Stimulated activated CD4-positive, alpha-beta T cell treated with anti-CD3 and anti-CD28 coated beads, TNF-alpha, amount 100 ng/mL, for 1 hour (primary cell): ENCODE measurements at regions not wholly inside any gene's neighbourhood (a gene's known extent, or its start where the extent isn't known, plus 50 kb on each side); places are given as distances from the start of the nearest gene placed in this dataset.

ENCODE experiments used
- DNase-seq, 3 donors: peaks; one replicate each; pipeline ENCODE4 v3.0.0-alpha.2; 2020; ENCODE audit warnings: low read depth in 3 of 3, low spot score in 1 of 3

DNA sequence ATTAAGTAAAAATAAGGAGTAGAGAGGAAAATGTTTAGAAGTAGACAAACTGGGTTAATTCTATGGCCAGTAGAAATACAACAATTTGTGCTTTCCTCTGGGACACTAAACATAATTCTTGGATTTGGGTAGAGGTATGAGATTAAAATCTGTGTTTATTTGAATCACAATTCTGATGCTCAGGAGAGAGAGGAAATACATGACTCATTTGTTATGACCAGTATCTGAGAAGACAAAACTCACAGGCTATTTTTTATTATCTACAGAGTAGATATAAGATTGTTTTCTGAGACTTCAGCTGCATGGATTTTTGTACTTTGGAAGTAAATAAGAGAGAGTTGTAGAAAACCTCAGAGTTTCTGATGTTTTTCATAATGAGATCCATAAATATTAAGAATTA lies 315.7 kb upstream of the CWC22 start:
- DNase-seq, result no peak

DNA sequence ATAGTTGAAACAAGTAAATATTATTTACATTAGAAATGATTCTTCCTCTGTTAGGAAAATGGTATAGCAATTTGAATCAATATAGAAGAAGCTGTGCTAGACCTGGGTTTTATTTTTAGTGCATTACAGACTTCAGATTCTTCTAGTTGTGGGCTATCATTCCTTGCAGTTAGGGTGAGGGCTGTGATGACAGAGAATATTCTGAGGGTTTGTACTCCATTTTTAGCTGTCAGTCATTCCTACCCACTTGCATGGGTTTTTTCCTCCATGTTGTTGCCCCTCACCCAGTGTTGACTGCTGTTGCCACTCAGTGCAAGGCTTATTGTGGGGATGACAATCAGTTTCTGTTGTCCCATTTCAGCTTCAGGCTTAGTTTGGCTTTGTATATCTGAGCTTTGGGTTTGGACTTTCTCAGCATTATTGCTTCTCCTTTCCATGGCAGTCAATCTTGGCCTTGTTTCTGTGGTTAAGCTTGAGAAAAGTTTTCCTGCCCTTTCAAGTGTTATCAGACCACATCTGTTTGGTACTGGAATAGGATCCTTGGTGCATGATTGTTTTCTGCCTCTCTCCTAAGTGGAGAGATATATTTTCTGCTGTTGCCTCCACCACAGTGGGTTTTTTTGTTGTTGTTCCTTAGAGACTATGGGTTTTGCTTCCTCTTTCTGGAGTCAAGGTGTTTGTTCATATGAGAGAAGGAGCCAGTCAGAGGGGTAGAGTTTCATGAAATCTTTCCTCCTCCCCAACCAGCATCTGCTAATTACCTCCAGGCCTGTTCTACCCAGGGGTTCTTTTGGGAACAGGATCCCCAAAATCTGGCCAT lies 312.7 kb upstream of the CWC22 start:
- no peak for DNase-seq

DNA sequence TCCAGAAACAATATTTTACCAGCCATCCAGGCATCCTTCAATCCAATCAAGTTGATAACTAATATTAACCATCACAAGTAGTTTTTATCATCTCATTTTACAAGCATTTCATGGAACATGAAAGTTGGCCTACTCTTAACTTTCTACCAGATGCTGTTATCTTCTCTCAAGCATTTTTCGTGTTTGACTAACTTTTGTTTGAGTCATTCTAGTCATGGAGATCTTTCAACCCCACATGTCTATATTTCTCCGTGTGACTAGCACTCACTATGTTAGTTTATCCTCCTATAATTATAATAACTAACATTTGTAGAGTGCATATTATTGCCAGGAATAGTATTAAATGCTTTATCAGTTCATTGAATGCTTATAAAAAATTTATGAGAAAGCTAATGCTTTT lies 307.0 kb upstream of the CWC22 start:
- DNase-seq, result no peak

DNA sequence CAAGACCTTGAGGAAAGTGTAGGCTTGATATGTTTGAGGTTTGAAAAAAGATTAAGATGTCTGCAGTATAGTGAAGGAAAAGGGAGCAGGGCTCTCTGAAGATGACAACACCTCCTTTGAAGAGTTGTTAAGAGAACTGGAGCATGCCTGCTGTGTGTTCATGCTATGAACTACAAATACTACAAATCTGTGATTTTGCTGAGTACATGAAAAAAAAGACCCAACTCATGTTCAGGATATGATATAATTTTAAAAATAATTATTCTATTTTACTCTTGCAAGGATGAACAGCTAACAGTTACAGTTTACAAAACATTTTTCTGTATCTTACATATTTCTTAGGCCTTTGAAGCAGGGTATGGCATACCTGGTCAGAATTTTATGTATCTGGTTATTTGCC lies 305.4 kb upstream of the CWC22 start:
- DNase-seq, result no peak

DNA sequence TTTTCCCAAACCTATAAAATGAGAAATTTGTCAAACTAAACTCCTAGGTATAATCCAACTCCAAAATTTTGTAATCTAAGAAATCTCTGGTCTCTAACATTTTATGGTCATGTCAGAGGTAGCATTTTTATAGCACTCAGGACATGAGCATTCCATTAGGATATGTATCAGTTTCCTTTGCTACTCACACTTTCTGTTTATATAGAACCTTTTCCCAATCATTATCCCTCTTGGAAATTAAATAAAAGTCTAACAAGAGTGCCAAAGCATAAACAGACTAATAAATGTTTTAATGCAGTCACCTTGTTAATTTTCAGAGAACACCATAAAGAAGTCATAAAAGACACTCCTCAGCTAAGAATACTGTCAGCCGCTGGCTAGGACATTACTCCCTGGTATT lies 300.0 kb upstream of the CWC22 start:
- DNase-seq, result no peak

DNA sequence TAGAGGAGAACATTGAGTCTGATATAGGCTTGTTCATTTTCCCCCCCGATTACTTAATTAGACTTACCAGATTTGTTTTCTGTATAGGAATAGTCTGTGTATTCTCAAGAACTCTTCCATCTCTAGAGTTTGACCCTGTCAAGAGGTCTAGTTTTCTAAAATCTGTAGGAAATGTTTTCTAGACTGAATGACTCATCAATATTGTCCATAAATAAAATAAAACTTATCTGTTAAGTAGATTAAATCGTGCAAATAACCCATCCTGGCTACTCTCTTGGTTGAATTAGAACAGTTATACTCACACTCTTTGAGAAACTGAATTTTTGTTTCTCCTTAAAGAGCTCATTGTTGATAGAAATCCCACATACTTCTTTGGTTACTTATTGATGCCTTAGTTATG lies 299.2 kb upstream of the CWC22 start:
- no peak for DNase-seq

DNA sequence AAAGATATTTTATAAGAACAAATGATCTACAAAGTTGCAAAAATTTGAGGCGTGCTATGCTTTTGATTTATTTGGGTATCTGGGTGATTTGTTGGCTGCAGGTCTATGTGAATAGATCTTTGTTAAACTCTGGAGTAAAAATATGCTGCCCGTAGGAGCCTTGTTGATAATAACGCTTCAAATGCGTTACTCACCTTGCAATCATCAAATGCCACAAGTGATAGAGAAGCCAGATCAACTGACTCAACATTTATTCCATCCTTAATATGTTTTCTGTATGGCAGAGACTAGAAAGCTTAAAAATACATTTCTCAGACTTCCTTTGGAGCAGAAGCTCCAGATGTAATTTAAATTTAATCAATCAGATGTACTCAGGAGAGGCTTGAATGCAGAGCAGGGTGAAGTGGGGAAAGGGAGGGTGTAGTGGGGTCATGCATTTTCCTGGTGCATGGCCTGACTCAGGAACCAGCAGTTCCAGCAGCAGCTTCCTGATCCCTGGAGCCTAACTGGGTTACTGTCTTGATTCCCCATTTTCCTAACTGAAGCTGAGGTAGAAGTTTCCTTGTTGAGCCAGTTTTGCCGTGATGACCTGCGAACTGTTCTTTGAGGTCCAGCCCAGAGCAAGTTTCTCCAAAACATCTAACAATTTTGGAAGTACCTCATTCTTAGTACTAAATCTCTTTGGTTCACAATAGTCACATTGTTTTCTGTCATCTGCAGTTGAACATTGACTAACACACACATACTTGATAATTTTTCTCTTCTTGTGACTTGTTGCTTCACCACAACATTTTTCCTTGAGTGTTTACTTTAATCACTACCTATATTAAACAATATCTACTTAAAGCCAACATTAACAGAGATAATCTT lies 284.7 kb upstream of the CWC22 start:
- no peak for DNase-seq

DNA sequence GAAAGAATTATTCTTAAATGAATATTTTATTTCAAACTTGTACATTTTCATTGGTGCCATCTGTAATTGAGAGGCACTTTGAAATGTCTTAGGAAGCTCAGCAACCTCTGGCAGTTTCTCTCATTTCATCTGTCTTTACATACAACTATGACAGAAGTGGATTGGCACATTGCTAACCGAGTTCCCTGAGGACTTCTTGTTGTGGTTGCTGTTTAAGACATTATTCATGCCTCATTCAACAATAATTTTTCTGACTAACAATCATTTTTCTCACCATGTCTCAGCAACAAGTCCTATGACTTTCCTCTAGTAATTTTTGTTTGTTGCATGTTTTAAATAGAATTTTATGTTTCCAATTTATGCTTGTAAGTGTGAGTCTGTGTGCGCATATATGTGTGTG lies 284.0 kb upstream of the CWC22 start:
- DNase-seq, result no peak

DNA sequence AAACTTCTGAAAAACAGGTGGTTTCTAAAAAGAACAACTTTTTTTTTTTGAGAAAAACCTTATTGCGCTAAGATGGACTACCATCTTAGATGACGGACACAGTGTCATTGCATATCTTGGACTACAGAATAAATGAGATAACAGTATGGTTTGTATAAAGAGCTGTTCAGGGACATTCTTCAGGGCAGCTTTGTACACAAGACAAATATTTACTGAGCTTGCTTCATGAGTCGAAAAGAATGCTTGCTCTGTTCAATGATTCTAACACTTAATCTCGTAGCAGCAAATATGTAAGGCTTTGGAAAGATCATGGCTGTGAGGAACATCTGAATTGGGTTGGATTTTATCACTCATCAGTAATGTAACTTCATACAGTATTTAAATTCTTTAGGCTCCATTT lies 282.5 kb upstream of the CWC22 start:
- no peak for DNase-seq

DNA sequence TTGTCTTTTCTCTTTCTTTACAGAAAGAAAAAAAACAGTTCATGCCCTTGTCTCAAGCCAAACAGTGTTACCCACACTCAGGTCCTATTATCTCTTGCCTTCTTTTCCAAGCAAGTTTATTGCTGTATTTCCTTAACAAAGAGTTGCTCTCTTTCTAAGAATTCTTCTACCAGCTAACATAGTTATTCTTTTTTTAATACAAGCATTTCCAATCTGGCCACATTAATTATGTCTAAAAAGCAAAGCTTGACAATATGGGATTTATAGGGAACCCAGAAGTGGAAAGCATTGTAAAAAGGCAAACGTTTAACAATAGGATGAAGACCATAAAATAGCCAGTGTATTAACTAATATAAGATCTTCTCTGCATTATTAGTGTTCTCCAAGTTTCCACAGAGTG lies 272.5 kb upstream of the CWC22 start:
- no peak for DNase-seq

DNA sequence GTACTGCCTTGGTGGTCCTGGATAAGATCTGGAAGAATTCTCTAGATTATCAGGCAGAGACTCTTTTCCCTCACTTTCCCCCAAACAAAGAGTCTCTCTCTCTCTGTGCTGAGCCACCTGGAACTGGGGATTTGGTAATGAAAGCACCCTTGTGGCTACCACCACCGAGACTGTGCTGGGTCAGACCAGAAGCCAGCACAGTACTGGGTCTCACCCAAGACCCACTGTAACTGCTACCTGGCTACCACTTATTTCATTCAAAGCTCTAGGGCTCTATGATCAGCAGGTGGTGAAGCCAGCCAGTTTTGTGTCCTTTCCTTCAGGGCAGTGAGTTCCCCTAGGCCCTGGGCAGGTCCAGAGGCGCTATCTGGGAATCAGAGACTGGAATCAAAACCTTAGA lies 269.6 kb upstream of the CWC22 start:
- DNase-seq, result no peak

DNA sequence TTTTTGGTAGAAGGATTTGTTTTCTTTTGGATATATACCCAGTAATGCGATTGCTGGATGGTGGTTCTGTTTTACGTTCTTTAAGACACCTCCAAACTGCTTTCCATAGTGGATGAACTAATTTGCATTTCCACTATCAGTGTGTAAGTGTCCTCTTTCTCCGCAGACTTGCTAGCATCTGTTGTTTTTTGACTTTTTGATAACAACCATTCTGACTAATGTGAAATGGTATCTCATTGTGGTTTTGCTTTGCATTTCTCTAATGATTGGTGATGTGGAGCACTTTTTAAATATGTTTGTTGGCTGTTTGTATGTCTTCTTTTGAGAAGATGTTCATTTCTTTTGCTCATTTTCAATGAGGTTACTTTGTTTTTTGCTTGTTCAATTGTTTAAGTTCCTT lies 260.9 kb upstream of the CWC22 start:
- no peak for DNase-seq

DNA sequence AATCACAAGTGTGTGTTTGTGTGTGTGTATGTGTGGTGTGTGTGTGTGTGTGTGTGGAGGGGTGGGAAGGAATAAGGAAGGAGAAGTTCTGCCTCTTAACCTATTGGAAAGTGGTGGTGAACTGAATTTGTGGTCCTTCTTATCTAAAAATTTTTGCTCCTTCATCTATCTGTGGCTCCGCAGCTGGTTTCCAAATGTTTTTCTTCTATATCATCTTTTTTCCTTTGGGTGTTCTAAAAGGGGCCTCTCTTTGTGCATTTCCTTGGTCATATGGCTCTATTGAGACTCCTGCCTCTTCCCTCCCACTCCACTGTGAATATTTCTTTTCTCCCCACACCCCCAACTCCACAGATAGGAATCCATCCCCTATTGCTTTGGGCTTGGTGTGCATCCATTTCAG lies 254.9 kb upstream of the CWC22 start:
- DNase-seq, result no peak

DNA sequence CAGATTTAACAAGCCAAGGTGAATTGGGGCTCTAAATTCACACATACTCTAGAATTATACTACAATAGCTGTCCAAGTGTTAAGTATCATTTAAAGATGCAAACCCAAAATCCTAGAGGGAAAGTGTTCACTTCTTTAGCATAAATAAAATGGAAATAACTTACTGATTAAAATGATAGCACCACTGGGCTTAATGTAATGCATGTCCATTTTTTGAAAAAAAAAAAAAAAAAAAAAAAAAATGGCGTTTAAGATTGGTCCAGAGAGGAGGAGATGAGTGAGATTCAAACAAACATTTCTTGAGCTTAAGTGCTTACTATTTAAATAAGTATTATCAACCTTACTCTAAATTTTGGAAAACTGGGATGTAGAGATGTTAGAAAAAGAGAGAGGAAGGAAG lies 251.5 kb upstream of the CWC22 start:
- no peak for DNase-seq

DNA sequence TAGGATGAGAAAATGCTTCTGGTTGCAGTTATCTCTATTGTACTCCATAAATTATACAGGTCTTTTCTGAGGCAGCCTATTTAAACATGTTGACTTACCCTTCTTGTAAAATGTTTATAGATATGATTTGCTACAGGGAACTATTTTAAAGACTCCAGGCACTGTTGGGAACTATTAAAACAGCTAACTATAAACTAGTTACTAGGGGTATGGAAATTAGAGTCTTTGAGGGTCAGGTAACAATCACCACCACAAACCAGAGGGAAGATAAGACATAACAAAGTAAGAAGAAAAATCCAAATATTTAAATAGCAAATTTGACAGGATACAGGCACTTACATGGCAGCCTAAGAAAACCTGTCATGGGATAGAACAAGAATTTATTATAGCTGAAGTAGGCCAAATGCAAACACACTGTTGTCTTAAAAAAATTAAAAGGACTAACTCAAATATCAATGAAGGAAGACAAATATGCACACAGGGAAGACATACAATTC lies 251.0 kb upstream of the CWC22 start:
- DNase-seq, result no peak

DNA sequence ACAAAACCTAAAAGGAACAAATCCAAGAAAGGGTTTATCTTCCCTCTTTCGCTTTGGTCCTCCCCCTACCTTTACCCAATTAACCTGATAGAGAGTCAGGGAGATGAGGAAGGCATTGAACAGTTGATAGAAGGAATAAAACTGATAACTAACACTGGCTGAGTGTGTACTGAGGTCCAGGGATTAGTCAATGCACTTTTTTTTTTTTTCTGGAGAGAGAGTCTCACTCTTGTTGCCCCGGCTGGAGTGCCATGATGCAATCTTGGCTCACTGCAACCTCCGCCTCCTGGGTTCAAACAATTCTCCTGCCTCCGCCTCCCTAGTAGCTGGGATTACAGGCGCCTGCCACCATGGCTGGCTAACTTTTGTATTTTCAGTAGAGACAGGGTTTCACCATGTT lies 250.2 kb upstream of the CWC22 start:
- DNase-seq, result no peak

DNA sequence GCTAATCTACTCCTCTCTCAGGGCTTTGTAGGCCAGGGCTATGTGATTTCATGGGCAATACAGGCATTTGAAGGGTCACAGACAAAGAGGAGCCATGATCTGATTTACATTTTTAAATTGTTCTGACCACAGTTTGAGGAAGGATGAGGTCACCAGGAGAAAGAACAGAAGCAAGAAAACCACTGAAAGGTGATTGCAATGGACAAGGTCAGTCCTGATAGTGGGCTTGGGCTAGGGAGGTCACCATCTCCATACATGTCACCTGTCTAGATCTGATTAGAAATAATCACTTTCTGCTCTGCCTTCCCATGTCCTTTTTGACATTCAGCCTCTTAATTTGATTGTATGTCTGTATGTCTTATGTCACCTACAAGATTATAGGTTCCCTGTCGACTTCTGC lies 248.9 kb upstream of the CWC22 start:
- DNase-seq, result no peak

DNA sequence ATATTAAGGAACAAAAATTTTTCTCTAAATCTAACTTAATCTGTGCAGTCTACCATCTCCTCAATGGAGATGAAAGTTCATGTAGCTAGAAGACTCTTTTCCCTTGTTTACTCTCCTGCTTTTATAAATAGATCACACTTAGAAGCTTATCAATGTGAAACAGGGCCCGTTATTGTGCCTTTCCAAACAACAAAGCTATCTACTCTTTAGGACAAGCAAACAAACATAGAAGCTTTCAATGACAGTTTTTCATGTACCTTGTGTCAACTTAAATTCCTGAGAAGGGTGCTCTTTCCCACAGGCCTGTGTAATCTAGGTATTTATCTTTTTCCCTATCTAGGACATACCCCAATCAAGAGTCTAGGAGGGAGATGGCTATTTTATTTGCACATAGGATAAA lies 247.8 kb upstream of the CWC22 start:
- DNase-seq, result no peak

DNA sequence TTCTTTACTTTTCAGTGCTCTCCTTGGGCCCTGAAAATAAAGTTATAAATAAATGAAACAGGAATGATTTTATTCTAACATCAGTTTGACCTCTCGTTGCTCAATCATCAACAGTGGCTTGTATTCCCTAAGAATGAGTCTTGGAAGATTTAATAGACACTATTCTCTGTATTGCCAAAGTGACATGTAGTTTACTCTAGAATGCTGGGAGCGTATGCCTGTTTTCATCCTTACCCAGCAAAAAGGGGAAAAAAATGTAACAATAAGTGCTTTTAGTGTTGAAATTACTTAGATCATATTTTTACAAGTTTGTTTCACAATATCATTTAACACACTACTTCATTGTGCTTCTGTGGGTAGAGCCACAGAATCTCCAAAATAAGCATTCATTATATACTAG lies 240.6 kb upstream of the CWC22 start:
- no peak for DNase-seq

DNA sequence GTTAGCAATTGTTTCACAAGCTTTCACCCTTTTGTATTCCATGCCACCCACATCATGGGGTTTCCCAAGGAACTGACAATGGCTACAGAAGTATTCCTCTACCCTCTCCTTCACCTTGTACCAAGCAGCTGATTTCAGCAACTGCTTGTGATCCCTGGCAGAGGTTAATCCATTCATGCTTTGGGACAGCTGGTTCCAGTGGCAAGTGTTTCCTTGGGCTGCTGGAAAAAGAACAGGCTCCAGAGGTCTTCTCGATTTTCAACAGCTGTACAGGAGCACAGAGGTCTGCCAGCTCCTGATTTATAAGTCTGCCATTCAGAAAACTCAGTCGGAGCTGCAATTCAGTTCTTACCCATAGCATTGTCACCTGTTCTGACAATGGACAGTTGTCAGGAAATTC lies 239.2 kb upstream of the CWC22 start:
- DNase-seq, result no peak

DNA sequence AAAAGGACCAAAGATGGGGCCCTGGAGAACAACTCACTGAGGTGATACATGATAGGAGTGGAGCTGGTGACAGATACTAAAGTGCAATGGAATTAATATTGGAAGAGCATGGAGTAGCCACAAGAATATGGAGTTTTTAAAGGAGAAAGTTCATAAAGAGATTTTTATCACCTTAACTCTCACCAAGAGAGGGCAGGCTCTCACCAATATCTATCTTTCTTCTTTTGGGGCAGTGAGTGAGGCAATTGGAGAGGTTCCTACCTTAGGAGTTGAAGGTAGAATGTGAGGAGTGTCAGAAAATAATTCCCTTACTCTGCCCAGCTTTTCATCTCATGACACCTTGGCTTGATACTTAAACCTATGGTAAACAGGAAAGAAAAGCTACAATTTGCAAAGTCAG lies 233.7 kb upstream of the CWC22 start:
- no peak for DNase-seq

DNA sequence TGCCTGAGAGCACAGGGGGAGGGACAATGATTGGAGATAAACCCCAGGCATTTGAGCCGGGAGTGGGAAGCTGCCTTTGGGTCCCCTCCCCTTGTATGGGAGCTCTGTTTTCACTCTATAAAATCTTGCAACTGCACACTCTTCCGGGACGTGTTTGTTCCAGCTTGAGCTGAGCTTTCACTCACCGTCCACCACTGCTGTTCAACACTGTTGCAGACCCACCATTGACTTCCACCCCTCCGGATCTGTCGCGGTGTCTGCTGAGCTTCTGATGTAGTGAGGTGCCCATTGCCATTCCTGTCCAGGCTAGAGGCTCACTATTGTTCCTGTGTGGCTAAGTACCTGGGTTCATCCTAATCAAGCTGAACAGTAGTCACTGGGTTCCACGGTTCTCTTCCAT lies 231.6 kb upstream of the CWC22 start:
- no peak for DNase-seq
